Spleen (tissue), 11 donors: ENCODE measurements at regions not wholly inside any gene's neighbourhood (a gene's known extent, or its start where the extent isn't known, plus 50 kb on each side); places are given as distances from the start of the nearest gene placed in this dataset.
"Not testable (repeated sequence)": the region's sequence is repeated elsewhere in the genome, so short reads cannot be mapped to it uniquely, and the experiment has no call there.

Experiments used
- DNase-seq: peaks from one replicate; pipeline ENCODE4 v3.0.0-alpha.2; 2020
- H3K27ac ChIP-seq, 8 donors: fragments of 200-600 bp; sonication (generic) in 7 of 8; 1 replicate in 4 of 8; 2 replicates in 4 of 8; pipeline versions ENCODE4 v1.5.0 to v1.8.0; 2016 to 2021; ENCODE audit warnings: inconsistent platforms in 4 of 8, mild to moderate bottlenecking in 4 of 8, moderate library complexity in 1 of 8
- H3K27me3 ChIP-seq, 7 donors: fragments of 200-600 bp; sonication (generic) in 6 of 7; replicated peaks in 1 of 7; 1 replicate in 4 of 7; 2 replicates in 3 of 7; pipeline versions ENCODE4 v1.5.0 to v1.8.0; 2016 to 2021; ENCODE audit warnings: inconsistent platforms in 3 of 7, mild to moderate bottlenecking in 1 of 7
- H3K36me3 ChIP-seq, 6 donors: fragments of 200-600 bp; sonication (generic) in 5 of 6; 1 replicate in 4 of 6; 2 replicates in 2 of 6; pipeline versions ENCODE4 v1.5.0 to v1.8.0; 2016 to 2021; ENCODE audit warnings: inconsistent platforms in 2 of 6
- H3K4me1 ChIP-seq, 6 donors: fragments of 200-600 bp; sonication (generic) in 5 of 6; 1 replicate in 3 of 6; 2 replicates in 3 of 6; pipeline versions ENCODE4 v1.5.0 to v1.8.0; 2016 to 2021; ENCODE audit warnings: inconsistent platforms in 3 of 6
- H3K4me3 ChIP-seq, 8 donors: fragments of 200-600 bp; sonication (generic) in 7 of 8; 1 replicate in 4 of 8; 2 replicates in 4 of 8; pipeline versions ENCODE4 v1.5.0 to v1.8.0; 2016 to 2021; ENCODE audit warnings: inconsistent platforms in 4 of 8, mild to moderate bottlenecking in 4 of 8, moderate library complexity in 2 of 8
- H3K9me3 ChIP-seq, 8 donors: fragments of 200-600 bp; sonication (generic) in 7 of 8; 1 replicate in 4 of 8; 2 replicates in 4 of 8; pipeline versions ENCODE4 v1.5.0 to v1.8.0; 2016 to 2021; ENCODE audit warnings: inconsistent platforms in 4 of 8
- CTCF ChIP-seq, 11 experiments: fragments of 200-600 bp in 7 of 11; fragments of 450-650 bp in 4 of 11; sonication (generic) in 4 of 11; IDR thresholded peaks in 8 of 11; conservative IDR thresholded peaks in 3 of 11; 1 replicate in 7 of 11; 2 replicates in 4 of 11; pipeline versions ENCODE4 v1.4.0 to v1.8.0; 2016 to 2021; ENCODE audit warnings: antibody characterized with exemption in 11 of 11, inconsistent platforms in 4 of 11, mild to moderate bottlenecking in 1 of 11
- POLR2A ChIP-seq, 3 donors: fragments of 450-650 bp; IDR thresholded peaks; one replicate each; pipeline ENCODE4 v1.5.1; 2017; ENCODE audit warnings: antibody characterized with exemption in 3 of 3, mild to moderate bottlenecking in 1 of 3
- POLR2AphosphoS5 ChIP-seq, 3 donors: sonication (generic); formaldehyde crosslinking; IDR thresholded peaks; one replicate each; pipeline ENCODE4 v1.5.1; 2017; ENCODE audit warnings: antibody characterized with exemption in 3 of 3
- WGBS, 5 donors: extraction: QIAGEN DNeasy Blood & Tissue Kit in 3 of 5; methylation state at CpG; one replicate each; pipeline versions ENCODE4 v1.1.5 to v1.1.7; 2013 to 2018; 5-methylcytosine and 5-hydroxymethylcytosine counted together
- intact Hi-C: fragments of 100-400 bp; cut with DNase I; formaldehyde crosslinking; loops from one replicate; pipeline ENCODE4 v1.15.0; 2023; ENCODE audit warnings: low total_unique reads
- donor health status: healthy with polysubstance abuse.
- donor health status: DM: no; HTN: no; CAD: no; lungs with moderate emphysema.
- donor health status: DM: no; HTN: no; CAD: no.
- donor health status: Bipolar disorder and iron deficiency.
- donor health status: healthy.
- donor health status: DM: no; HTN: no; CAD: no.
- donor health status: DM: yes; HTN: yes; CAD: no.

GRCh38 chr2:228359473-228359872, 178.0 kb upstream of the SPHKAP start:
- Histone ChIP-seq H3K9me3 (no peaks in the 10 kb centered on the region), H3K36me3 (no peaks in the 10 kb centered on the region), H3K27me3 (no peaks in the 10 kb centered on the region), H3K27ac (no peak overlapping the region), H3K4me3 (no peak overlapping the region), H3K4me1 (no peaks in the 10 kb centered on the region)
- no peak for DNase-seq
- no peak for TF ChIP-seq POLR2AphosphoS5 (IDR thresholded peaks at IDR 0.05)
- no peak for TF ChIP-seq CTCF (IDR thresholded peaks at IDR 0.05 in 8 of 11, conservative IDR thresholded peaks at IDR 0.05 in 3 of 11)
- intact Hi-C loops, result no loop called here
- WGBS, 5 donors, result 66 to 83% (median 73%) methylated on average over 1 of the region's 1 CpG

GRCh38 chr2:228355897-228356296, 174.4 kb upstream of the SPHKAP start:
- no peak for DNase-seq
- WGBS, 5 donors, result 51 to 67% (median 55%) methylated on average over 2 of the region's 2 CpGs
- Histone ChIP-seq H3K9me3 (peaks cover 0 to 9% (median 0%) of the 10 kb centered on the region in 8 donors), H3K4me1 (no peaks in the 10 kb centered on the region), H3K36me3 (no peaks in the 10 kb centered on the region), H3K27me3 (no peaks in the 10 kb centered on the region), H3K27ac (no peak overlapping the region), H3K4me3 (no peak overlapping the region)
- intact Hi-C loops, result no loop called here
- no peak for TF ChIP-seq POLR2A (IDR thresholded peaks at IDR 0.05)
- no peak for TF ChIP-seq CTCF (IDR thresholded peaks at IDR 0.05 in 8 of 11, conservative IDR thresholded peaks at IDR 0.05 in 3 of 11)
- no peak for TF ChIP-seq POLR2AphosphoS5 (IDR thresholded peaks at IDR 0.05)

- H3K9me3 ChIP-seq, intact Hi-C loops, H3K27ac ChIP-seq, H3K27me3 ChIP-seq, DNase-seq, H3K4me1 ChIP-seq, H3K36me3 ChIP-seq, H3K4me3 ChIP-seq: not testable (repeated sequence)
- WGBS, 5 donors, result 80 to 95% (median 86%) methylated on average over 12 of the region's 12 CpGs
Observed at GRCh38 chr2:228352980-228353379, 171.5 kb upstream of the SPHKAP start.

- DNase-seq, result no peak
- intact Hi-C loops, result no loop called here
- Histone ChIP-seq H3K4me3 (no peak overlapping the region), H3K9me3 (peaks cover 0 to 9% (median 0%) of the 10 kb centered on the region in 8 donors), H3K27ac (no peak overlapping the region), H3K27me3 (no peaks in the 10 kb centered on the region), H3K36me3 (no peaks in the 10 kb centered on the region), H3K4me1 (no peaks in the 10 kb centered on the region)
- TF ChIP-seq CTCF (IDR thresholded peaks at IDR 0.05 in 8 of 11, conservative IDR thresholded peaks at IDR 0.05 in 3 of 11), result no peak
- TF ChIP-seq POLR2AphosphoS5 (IDR thresholded peaks at IDR 0.05), result no peak
- no peak for TF ChIP-seq POLR2A (IDR thresholded peaks at IDR 0.05)
- WGBS, 5 donors, result 27 to 55% (median 45%) methylated on average over 1 of the region's 1 CpG
Observed at GRCh38 chr2:228352048-228352447, 170.6 kb upstream of the SPHKAP start.

DNA sequence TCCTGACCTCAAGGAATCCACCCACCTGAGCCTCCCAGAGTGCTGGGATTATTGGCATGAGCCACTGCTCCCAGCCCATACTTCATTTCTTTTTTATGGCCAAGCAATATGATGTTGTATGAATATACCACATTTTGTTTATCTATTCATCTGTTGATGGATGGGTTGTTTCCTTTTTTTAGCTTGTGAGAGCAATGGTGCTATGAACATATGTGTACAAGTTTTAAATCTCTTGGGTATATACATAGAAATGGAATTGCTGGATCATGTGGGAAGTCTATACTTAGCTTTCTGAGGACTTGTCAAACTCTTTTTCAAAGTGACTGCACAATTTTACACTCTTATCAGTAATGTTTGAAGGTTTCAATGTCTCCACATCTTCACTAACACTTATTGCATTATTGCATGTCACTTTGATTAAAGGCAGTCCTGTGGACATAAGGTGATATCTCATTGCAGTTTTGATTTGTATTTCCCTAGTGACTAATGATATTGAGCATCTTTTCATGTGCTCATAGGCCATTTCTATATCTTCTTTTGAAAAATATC, 167.1 kb upstream of the SPHKAP start:
- intact Hi-C loops, result no loop called here
- DNase-seq, result no peak
- peaks cover 0 to 9% (median 0%) of the 10 kb centered on the region in 8 donors for H3K9me3 ChIP-seq
- H3K4me1 ChIP-seq, result no peaks in the 10 kb centered on the region
- no peak overlapping the region for H3K27ac ChIP-seq
- TF ChIP-seq POLR2A (IDR thresholded peaks at IDR 0.05) (no peak), POLR2AphosphoS5 (IDR thresholded peaks at IDR 0.05) (no peak), CTCF (IDR thresholded peaks at IDR 0.05 in 8 of 11, conservative IDR thresholded peaks at IDR 0.05 in 3 of 11) (no peak)
- no peaks in the 10 kb centered on the region for H3K36me3 ChIP-seq
- no peak overlapping the region for H3K4me3 ChIP-seq
- no peaks in the 10 kb centered on the region for H3K27me3 ChIP-seq
